ENCODE measurements at regions not wholly inside any gene's neighbourhood (a gene's known extent, or its start where the extent isn't known, plus 50 kb on each side); places are given as distances from the start of the nearest gene placed in this dataset.

GRCh38 chr11:121755191-121755590 lies 302.4 kb upstream of the SORL1-AS1 start:
- H3K4me2 ChIP-seq (ENCODE audit: low read length), result no peak overlapping the region
- H3K4me1 ChIP-seq (ENCODE audit: insufficient read depth, low read length, poor library complexity, severe bottlenecking), result no peaks in the 10 kb centered on the region
- POLR2A ChIA-PET, result interaction anchor here (0.6 to 1.4 kb wide), 2 partner anchors 9 to 1156 kb away, joined by 3 read pairs; no protein-coding TSS in a partner anchor
- no peaks in the 10 kb centered on the region for H3K36me3 ChIP-seq (ENCODE audit: insufficient read depth, low read length)
- no peak overlapping the region for H3K27ac ChIP-seq (ENCODE audit: low read depth, low read length, poor library complexity, severe bottlenecking)
- H3K79me2 ChIP-seq (ENCODE audit: insufficient read depth, low read depth, low read length), result no peaks in the 10 kb centered on the region
- no TSS peak for BruUV-seq (replicated peaks)
- H3K9me3 ChIP-seq (ENCODE audit: low read length), result no peaks in the 10 kb centered on the region
- H3K4me3 ChIP-seq (ENCODE audit: low read depth, low read length, poor library complexity, severe bottlenecking), result no peak overlapping the region
- no peaks in the 10 kb centered on the region for H3K9me2 ChIP-seq (ENCODE audit: insufficient read depth, low read length)
- CTCF ChIA-PET (ENCODE audit: unreplicated experiment), result no interaction called here
- no peak for DNase-seq (ENCODE audit: low spot score)
- H4K20me1 ChIP-seq (ENCODE audit: insufficient read depth, low read length), result no peaks in the 10 kb centered on the region
- no peak overlapping the region for H2AFZ ChIP-seq (ENCODE audit: low read length)
- no peak for TF ChIP-seq EZH2phosphoT487 (IDR thresholded peaks at IDR 0.05; ENCODE audit: borderline replicate concordance, low read depth, low read length)
- no peak for TF ChIP-seq CTCF (conservative IDR thresholded peaks at IDR 0.05; ENCODE audit: low read length)
- intact Hi-C loops (cut with micrococcal nuclease; ENCODE audit: unreplicated experiment), result no loop called here

GRCh38 chr11:121754598-121754997 lies 301.8 kb upstream of the SORL1-AS1 start:
- intact Hi-C loops (cut with micrococcal nuclease; ENCODE audit: unreplicated experiment), result no loop called here

More at GRCh38 chr11:121754598-121754997, 301.8 kb upstream of the SORL1-AS1 start:
- POLR2A ChIA-PET, result interaction anchor here (0.6 to 1.2 kb wide), 2 partner anchors 12 to 1155 kb away, joined by 3 to 4 read pairs; no protein-coding TSS in a partner anchor
- DNase-seq (ENCODE audit: low spot score), result no peak
- H3K36me3 ChIP-seq (ENCODE audit: insufficient read depth, low read length), result no peaks in the 10 kb centered on the region
- TF ChIP-seq CTCF (conservative IDR thresholded peaks at IDR 0.05; ENCODE audit: low read length), result no peak
- no peak for TF ChIP-seq EZH2phosphoT487 (IDR thresholded peaks at IDR 0.05; ENCODE audit: borderline replicate concordance, low read depth, low read length)
- H3K9me3 ChIP-seq (ENCODE audit: low read length), result no peaks in the 10 kb centered on the region
- no peak overlapping the region for H3K27ac ChIP-seq (ENCODE audit: low read depth, low read length, poor library complexity, severe bottlenecking)
- H3K4me2 ChIP-seq (ENCODE audit: low read length), result no peak overlapping the region
- no peaks in the 10 kb centered on the region for H3K9me2 ChIP-seq (ENCODE audit: insufficient read depth, low read length)
- H3K4me1 ChIP-seq (ENCODE audit: insufficient read depth, low read length, poor library complexity, severe bottlenecking), result no peaks in the 10 kb centered on the region
- no peak overlapping the region for H3K4me3 ChIP-seq (ENCODE audit: low read depth, low read length, poor library complexity, severe bottlenecking)
- no peaks in the 10 kb centered on the region for H3K79me2 ChIP-seq (ENCODE audit: insufficient read depth, low read depth, low read length)
- BruUV-seq (replicated peaks), result no TSS peak
- H2AFZ ChIP-seq (ENCODE audit: low read length), result no peak overlapping the region
- H4K20me1 ChIP-seq (ENCODE audit: insufficient read depth, low read length), result no peaks in the 10 kb centered on the region
- CTCF ChIA-PET (ENCODE audit: unreplicated experiment), result no interaction called here
